GM18520 (cell line): ENCODE measurements at regions not wholly inside any gene's neighbourhood (a gene's known extent, or its start where the extent isn't known, plus 50 kb on each side); places are given as distances from the start of the nearest gene placed in this dataset.
"Not testable (repeated sequence)": the region's sequence is repeated elsewhere in the genome, so short reads cannot be mapped to it uniquely, and the experiment has no call there.

Experiments
- ATAC-seq: cut with Tn5 transposase; IDR thresholded peaks from one replicate; pipeline ENCODE4 v1.9.1; 2021; ENCODE audit not compliant: unreplicated experiment

DNA sequence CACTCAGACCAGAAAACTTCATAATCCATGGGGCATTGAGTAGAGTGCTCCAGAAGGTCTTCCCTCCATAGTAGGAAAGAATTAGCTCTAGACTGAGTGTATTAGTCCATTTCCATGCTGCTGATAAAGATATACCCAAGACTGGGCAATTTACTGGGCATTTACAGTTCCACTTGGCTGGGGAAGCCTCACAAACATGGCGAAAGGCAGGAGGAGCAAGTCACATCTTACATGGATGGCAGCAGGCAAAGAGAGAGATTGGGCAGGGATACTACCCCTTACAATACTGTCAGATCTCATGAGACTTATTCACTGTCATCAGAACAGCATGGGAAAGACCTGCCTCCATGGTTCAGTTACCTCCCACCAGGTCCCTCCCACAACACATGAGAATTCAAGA lies 300.6 kb upstream of the TMEM132C start:
- ATAC-seq, result no peak

- ATAC-seq, result no peak
Measured at GRCh38 chr12:127970491-127970890, 296.5 kb upstream of the TMEM132C start.

DNA sequence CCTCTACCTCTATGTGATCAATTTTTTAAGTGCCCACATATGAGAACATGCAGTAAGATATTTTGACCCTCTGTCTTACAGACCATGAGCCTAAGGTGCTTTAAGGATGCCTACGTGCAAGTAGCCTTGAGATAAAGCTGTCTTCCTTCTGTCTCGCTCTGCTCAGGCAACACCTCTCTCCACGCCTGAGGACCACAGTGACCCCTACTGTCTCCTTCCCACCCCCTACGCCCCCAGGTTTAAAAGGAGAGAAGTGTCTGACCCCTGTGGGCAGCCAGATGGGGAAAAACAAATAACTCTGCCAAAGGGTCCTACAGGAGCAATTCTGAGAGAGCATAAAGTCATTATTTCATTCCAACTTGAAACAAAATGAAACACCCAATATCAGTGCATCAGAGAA lies 286.4 kb upstream of the TMEM132C start:
- ATAC-seq, result no peak

GRCh38 chr12:127981875-127982274 lies 285.1 kb upstream of the TMEM132C start:
- no peak for ATAC-seq

DNA sequence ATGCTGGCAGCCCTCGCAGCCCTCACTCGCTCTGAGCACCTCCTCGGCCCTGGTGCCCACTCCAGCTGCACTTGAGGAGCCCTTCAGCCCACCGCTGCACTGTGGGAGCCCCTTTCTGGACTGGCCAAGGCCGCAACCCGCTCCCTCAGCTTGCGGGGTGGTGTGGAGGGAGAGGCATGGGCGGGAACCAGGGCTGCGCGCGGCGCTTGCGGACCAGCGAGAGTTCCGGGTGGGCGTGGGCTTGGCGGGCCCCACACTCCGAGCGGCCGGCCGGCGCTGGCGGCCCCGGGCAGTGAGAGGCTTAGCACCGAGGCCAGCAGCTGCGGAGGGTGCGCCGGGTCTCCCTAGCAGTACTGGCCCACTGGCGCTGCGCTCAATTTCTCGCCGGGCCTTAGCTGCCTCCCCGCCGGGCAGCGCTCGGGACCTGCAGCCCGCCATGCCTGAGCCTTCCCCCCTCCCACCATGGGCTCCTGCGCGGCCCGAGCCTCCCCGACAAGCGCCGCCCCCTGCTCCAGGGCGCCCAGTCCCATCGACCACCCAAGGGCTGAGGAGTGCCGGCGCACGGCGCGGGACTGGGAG lies 283.7 kb upstream of the TMEM132C start:
- not testable (repeated sequence) for ATAC-seq

DNA sequence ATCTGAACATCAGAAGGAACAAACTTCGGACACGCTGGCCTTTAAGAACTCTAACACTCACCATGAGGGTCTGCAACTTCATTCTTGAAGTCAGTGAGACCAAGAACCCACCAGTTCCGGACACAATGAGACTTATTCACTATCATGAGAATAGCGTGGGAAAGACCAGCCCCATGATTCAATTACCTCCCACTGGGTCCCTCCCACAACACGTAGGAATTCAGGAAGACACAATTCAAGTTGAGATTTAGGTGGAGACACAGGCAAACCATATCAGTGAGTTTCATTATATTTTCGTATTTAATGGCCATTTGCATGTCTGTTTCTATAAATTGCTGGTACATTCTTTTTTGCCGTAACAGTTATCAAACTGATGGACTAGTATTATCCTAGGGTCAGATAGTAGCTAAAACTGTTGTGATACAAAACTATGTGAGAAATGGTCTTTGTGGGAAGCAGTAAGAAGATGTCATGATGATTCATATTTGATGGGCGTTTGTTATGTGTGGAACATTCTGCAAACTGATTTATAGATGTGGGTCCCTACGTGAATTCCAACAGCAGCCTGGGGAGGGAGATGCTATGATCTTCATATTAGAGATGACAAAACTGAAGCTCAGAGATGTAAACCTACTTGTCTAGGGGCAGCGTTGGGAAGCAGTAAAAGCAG lies 282.4 kb upstream of the TMEM132C start:
- no peak for ATAC-seq

DNA sequence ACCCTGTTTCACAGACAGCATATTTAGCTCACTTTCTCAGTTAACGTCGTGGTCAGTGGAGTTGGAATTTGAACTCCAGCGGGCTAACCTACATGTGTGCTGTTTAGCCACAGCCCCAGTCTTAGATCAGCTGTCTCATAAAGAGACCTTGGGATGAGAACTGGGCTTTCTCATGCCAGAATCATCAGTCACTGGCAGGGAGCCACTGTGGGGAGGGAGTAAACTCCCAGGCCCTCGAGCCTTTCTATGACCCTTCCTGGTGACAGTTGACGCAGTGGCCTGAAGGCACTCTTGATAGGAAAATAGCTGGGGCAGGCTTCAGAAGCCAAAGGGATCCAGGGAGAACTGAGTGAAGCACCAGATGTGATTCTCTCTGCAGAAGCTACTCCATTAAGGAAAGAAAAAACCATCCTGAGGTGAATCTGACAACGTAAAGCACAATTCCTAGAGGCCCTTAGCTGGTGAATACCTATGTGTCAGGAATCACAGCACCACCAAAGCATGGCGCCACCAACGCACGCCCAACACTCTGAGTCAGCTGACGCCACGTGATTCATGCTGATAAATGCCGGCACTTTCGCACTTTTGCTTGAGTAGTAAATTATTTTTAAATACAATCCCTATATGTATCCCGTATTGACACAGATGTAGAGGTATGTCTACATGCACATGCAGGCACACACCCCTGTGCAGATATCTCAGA lies 279.6 kb upstream of the TMEM132C start:
- no peak for ATAC-seq

DNA sequence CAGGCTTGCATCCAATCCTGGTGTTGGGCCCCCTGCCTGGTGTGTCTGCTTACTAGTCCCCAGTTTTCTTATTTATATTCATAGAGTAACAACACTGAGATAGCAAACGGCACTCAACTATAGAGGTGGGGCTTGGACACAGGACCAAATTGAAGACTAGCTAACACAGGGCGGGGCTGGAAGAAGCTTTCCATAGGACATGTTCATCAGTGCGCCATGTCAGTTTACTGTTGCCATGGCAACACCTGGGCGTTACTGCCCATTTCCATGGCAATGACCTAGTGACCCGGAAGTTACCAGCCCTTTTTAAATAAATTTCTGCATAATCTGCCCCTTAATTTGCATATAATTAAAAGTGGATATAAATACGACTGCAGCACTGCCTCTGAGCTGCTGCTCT lies 275.5 kb upstream of the TMEM132C start:
- no peak for ATAC-seq

DNA sequence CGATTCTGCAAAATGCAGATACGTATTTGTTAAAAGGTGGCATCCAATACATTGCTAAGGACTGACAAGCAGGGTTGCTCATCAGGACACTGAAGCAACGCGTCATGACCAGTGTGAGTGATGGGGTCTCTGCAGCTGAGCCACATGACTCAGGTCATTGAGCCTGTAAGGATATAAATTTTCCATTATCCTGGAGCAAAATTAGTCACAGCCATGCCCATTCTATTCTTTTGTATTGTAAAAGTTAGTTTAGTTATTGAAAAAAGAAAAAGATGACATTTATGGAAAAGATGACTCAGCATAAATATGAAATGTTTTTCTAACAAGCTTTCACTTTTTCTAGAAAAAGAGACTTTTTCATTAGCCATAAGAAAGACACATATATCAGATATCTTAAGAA lies 268.0 kb upstream of the TMEM132C start:
- ATAC-seq, result no peak

GRCh38 chr12:128004383-128004938 lies 262.5 kb upstream of the TMEM132C start:
- no peak for ATAC-seq

DNA sequence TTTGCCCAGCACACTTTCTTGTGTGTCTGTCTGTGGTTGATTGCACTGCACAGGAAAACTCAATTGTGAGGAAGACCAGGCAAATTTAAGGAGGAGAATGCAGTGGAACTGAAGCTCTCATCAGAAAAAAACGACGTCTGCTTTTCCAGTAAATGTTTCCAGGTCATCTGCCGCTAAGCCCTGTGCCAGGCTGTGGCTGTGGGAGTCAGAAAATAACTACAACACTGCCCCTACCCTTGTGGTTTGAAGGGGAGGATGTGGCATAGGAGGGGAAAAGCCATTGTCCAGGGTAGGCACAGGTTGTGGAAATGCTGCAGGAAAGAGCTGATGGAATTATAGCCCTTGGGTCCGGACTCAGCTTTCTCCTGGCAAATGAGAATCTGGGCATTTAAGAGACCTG lies 259.7 kb upstream of the TMEM132C start:
- ATAC-seq, result no peak

DNA sequence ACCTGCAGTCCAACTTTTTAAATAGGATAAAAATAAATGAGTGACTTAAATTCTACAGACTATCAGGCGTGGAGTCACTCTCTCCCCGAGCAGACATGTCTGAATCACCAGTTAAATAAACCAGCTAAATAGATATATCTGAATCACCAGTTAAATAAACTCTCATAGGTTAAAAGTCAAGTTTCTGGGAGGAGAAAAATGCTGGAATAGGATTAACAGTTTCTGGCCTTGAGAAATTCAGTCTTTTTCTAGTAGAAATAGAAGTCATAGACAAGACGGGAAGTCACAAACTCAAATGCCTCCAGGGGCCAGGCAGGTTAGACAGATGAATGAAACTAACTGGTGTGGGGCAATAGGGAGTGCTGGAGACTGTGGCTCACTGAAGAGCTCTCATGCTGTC lies 258.6 kb upstream of the TMEM132C start:
- ATAC-seq, result no peak

GRCh38 chr12:128009108-128009507 lies 257.9 kb upstream of the TMEM132C start:
- ATAC-seq, result no peak

GRCh38 chr12:128012110-128012509 lies 254.9 kb upstream of the TMEM132C start:
- ATAC-seq, result no peak

DNA sequence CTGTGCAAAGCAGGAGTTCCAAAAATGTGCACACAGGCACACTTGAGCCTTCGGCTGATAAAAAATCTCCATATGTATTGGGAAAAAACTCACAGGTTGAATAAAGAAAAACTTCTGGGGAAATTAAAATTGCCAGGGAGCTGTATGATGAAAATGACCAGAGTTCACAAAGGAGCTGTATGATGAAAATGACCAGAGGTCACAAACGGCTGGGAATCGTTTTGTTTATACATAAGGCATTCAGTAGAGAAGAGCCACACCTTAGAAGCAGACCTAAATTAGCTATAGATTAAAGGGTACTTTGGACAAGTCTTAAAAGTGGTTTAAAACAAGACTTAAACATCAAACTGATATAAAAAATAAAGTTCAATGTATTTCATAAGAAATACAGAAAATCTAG lies 251.7 kb upstream of the TMEM132C start:
- ATAC-seq, result no peak

DNA sequence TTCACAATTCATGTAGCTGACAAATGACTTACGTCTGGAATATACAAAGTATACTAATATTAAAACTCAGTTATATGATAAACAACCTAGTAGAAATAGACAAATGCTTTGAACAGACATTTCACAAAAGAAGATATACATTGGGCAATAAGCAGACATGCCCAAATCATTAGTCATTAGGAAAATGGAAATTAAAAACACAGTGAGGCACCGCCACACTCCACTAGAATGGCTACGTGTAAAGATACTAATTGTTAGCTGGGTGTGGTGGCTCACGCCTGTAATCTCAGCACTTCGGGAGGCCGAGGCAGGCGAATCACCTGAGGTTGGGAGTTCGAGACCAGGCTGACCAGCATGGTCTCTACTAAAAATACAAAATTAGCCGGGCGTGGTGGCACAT lies 248.9 kb upstream of the TMEM132C start:
- no peak for ATAC-seq

GRCh38 chr12:128019996-128020544 lies 246.9 kb upstream of the TMEM132C start:
- no peak for ATAC-seq

GRCh38 chr12:128021561-128021960 lies 245.4 kb upstream of the TMEM132C start:
- no peak for ATAC-seq

- ATAC-seq, result no peak
Measured at GRCh38 chr12:128025589-128026245, 241.3 kb upstream of the TMEM132C start.

GRCh38 chr12:128026696-128027574 lies 240.0 kb upstream of the TMEM132C start:
- ATAC-seq, result no peak
